ENCODE measurements at regions not wholly inside any gene's neighbourhood (a gene's known extent, or its start where the extent isn't known, plus 50 kb on each side); places are given as distances from the start of the nearest gene placed in this dataset.
A peak's percentile ranks its signal among the peaks of the same experiment; 100 is the strongest.

- H3K36me3 ChIP-seq (ENCODE audit: insufficient read depth, low read length) = no peaks in the 10 kb centered on the region
- H3K4me3 ChIP-seq (ENCODE audit: low read length) = no peak overlapping the region
- no peaks in the 10 kb centered on the region for H3K9me3 ChIP-seq (replicated peaks; ENCODE audit: low read length)
- no peaks in the 10 kb centered on the region for H3K4me1 ChIP-seq (ENCODE audit: control insufficient read depth, insufficient read depth, low read length)
- no peaks in the 10 kb centered on the region for H3K27me3 ChIP-seq (ENCODE audit: control insufficient read depth, insufficient read depth, low read length)
- H3K4me2 ChIP-seq (ENCODE audit: low read length) = no peak overlapping the region
- no peak overlapping the region for H3K9ac ChIP-seq (ENCODE audit: low read depth, low read length)
These were observed 661.7 kb upstream of the AUTS2 start for GRCh38 chr7:68936471-68937035.

- Histone ChIP-seq H3K36me3 (ENCODE audit: insufficient read depth, low read length) (no peaks in the 10 kb centered on the region), H3K9me3 (replicated peaks; ENCODE audit: low read length) (no peaks in the 10 kb centered on the region), H3K4me2 (ENCODE audit: low read length) (no peak overlapping the region), H3K9ac (ENCODE audit: low read depth, low read length) (no peak overlapping the region), H3K4me3 (ENCODE audit: low read length) (no peak overlapping the region), H3K27me3 (ENCODE audit: control insufficient read depth, insufficient read depth, low read length) (no peaks in the 10 kb centered on the region), H3K4me1 (ENCODE audit: control insufficient read depth, insufficient read depth, low read length) (no peaks in the 10 kb centered on the region)
These were observed 660.1 kb upstream of the AUTS2 start for GRCh38 chr7:68938151-68938550.

GRCh38 chr7:68943786-68944185 is 654.5 kb upstream of the AUTS2 start:
- Histone ChIP-seq H3K9me3 (replicated peaks; ENCODE audit: low read length) (no peaks in the 10 kb centered on the region), H3K4me3 (ENCODE audit: low read length) (no peak overlapping the region), H3K9ac (ENCODE audit: low read depth, low read length) (no peak overlapping the region), H3K4me1 (ENCODE audit: control insufficient read depth, insufficient read depth, low read length) (no peaks in the 10 kb centered on the region), H3K4me2 (ENCODE audit: low read length) (no peak overlapping the region), H3K36me3 (ENCODE audit: insufficient read depth, low read length) (no peaks in the 10 kb centered on the region), H3K27me3 (ENCODE audit: control insufficient read depth, insufficient read depth, low read length) (no peaks in the 10 kb centered on the region)

DNA sequence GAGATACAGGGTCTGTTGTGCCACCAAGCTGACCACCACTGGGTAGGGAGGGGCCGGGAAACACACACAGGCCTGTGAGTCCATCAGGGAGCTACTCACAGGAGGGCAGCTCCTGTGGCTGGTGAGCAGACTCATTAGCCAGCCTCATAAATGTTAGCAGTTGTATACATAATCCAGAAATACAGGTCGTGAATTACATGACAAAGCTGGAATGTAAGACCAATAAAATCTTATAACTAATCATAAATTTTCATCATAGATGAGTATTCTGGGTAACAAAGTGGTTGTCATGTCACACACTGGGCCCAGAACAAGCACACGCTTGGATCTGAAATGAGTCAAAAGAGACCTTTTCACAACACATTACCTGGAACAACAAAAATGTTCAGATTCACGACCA is 642.6 kb upstream of the AUTS2 start:
- no peaks in the 10 kb centered on the region for H3K36me3 ChIP-seq (ENCODE audit: insufficient read depth, low read length)
- no peak overlapping the region for H3K4me2 ChIP-seq (ENCODE audit: low read length)
- H3K9ac ChIP-seq (ENCODE audit: low read depth, low read length) = no peak overlapping the region
- no peaks in the 10 kb centered on the region for H3K4me1 ChIP-seq (ENCODE audit: control insufficient read depth, insufficient read depth, low read length)
- no peaks in the 10 kb centered on the region for H3K27me3 ChIP-seq (ENCODE audit: control insufficient read depth, insufficient read depth, low read length)
- H3K4me3 ChIP-seq (ENCODE audit: low read length) = no peak overlapping the region
- no peaks in the 10 kb centered on the region for H3K9me3 ChIP-seq (replicated peaks; ENCODE audit: low read length)

DNA sequence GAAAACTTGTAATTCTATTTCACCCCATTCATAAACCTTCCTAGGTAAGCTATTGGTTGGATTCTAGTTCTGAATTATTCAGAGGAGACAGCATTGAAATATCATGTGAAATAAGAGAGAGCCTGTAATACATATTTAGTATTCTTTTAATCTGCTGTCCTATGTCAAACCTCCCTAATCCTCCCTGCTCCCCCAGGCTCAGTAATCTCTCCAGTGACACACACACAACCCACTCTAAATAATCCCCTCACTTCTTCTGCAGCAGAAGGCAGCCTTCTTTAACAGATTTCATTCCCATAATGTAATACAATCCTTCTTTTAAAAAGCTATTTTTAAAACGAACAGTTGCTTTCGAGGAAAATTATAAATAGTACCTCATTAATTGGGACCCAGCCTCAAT is 639.7 kb upstream of the AUTS2 start:
- no peak overlapping the region for H3K4me3 ChIP-seq (ENCODE audit: low read length)
- no peaks in the 10 kb centered on the region for H3K4me1 ChIP-seq (ENCODE audit: control insufficient read depth, insufficient read depth, low read length)
- H3K4me2 ChIP-seq (ENCODE audit: low read length) = no peak overlapping the region
- no peak overlapping the region for H3K9ac ChIP-seq (ENCODE audit: low read depth, low read length)
- no peaks in the 10 kb centered on the region for H3K27me3 ChIP-seq (ENCODE audit: control insufficient read depth, insufficient read depth, low read length)
- no peaks in the 10 kb centered on the region for H3K9me3 ChIP-seq (replicated peaks; ENCODE audit: low read length)
- H3K36me3 ChIP-seq (ENCODE audit: insufficient read depth, low read length) = no peaks in the 10 kb centered on the region

GRCh38 chr7:68963552-68963951 is 634.7 kb upstream of the AUTS2 start:
- H3K27me3 ChIP-seq (ENCODE audit: control insufficient read depth, insufficient read depth, low read length) = no peaks in the 10 kb centered on the region
- H3K36me3 ChIP-seq (ENCODE audit: insufficient read depth, low read length) = no peaks in the 10 kb centered on the region
- H3K9ac ChIP-seq (ENCODE audit: low read depth, low read length) = no peak overlapping the region
- no peaks in the 10 kb centered on the region for H3K9me3 ChIP-seq (replicated peaks; ENCODE audit: low read length)
- H3K4me1 ChIP-seq (ENCODE audit: control insufficient read depth, insufficient read depth, low read length) = no peaks in the 10 kb centered on the region
- H3K4me3 ChIP-seq (ENCODE audit: low read length) = no peak overlapping the region
- peak overlapping the region; percentile 10 for H3K4me2 ChIP-seq (ENCODE audit: low read length)

DNA sequence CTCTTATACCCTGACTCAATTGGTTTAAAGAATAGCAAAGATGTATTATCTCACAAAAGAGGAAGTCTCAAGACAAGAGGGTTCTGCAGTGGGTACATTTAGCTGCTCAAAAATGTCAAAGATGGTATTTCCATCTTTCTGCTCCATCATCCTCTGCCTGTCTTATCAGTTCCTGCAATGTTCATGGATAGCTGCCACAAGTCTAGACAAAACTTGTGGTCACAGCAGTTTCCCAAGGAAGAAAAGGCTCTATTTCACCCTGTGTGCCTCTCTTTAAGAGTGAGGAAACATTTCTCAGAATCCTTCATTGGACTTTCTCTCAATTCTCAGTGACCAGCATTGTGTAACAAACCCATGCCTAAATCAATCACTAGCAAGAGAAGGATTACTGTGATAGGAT is 634.2 kb upstream of the AUTS2 start:
- H3K36me3 ChIP-seq (ENCODE audit: insufficient read depth, low read length) = no peaks in the 10 kb centered on the region
- H3K4me3 ChIP-seq (ENCODE audit: low read length) = no peak overlapping the region
- H3K4me1 ChIP-seq (ENCODE audit: control insufficient read depth, insufficient read depth, low read length) = no peaks in the 10 kb centered on the region
- no peak overlapping the region for H3K9ac ChIP-seq (ENCODE audit: low read depth, low read length)
- H3K4me2 ChIP-seq (ENCODE audit: low read length) = peak overlapping the region; percentile 10
- H3K27me3 ChIP-seq (ENCODE audit: control insufficient read depth, insufficient read depth, low read length) = no peaks in the 10 kb centered on the region
- H3K9me3 ChIP-seq (replicated peaks; ENCODE audit: low read length) = no peaks in the 10 kb centered on the region

DNA sequence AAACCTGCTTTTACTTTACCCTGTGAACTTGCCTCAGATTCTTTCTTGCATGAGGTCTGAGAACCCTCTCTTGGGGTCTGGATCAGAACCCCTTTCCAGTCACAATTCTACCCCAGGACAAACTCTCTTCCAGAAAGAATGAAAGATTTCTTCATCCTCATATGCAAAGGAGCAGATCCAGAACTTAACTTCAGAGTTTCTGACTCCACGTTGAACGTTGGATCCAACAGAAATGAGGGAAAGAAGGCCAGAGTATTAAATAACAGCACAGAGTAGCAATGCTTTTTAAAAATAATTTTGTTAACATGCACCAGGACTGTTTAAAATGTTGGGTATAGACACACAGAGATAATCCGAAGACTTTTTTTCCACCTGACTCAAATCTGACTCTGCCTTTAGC is 632.9 kb upstream of the AUTS2 start:
- Histone ChIP-seq H3K4me3 (ENCODE audit: low read length) (no peak overlapping the region), H3K36me3 (ENCODE audit: insufficient read depth, low read length) (no peaks in the 10 kb centered on the region), H3K4me1 (ENCODE audit: control insufficient read depth, insufficient read depth, low read length) (no peaks in the 10 kb centered on the region), H3K9me3 (replicated peaks; ENCODE audit: low read length) (no peaks in the 10 kb centered on the region), H3K27me3 (ENCODE audit: control insufficient read depth, insufficient read depth, low read length) (no peaks in the 10 kb centered on the region), H3K9ac (ENCODE audit: low read depth, low read length) (no peak overlapping the region), H3K4me2 (ENCODE audit: low read length) (no peak overlapping the region)

- no peaks in the 10 kb centered on the region for H3K36me3 ChIP-seq (ENCODE audit: insufficient read depth, low read length)
- no peak overlapping the region for H3K4me3 ChIP-seq (ENCODE audit: low read length)
- H3K9me3 ChIP-seq (replicated peaks; ENCODE audit: low read length) = no peaks in the 10 kb centered on the region
- no peaks in the 10 kb centered on the region for H3K27me3 ChIP-seq (ENCODE audit: control insufficient read depth, insufficient read depth, low read length)
- no peak overlapping the region for H3K9ac ChIP-seq (ENCODE audit: low read depth, low read length)
- no peak overlapping the region for H3K4me2 ChIP-seq (ENCODE audit: low read length)
- no peaks in the 10 kb centered on the region for H3K4me1 ChIP-seq (ENCODE audit: control insufficient read depth, insufficient read depth, low read length)
These were observed 630.7 kb upstream of the AUTS2 start for GRCh38 chr7:68967598-68967997.

DNA sequence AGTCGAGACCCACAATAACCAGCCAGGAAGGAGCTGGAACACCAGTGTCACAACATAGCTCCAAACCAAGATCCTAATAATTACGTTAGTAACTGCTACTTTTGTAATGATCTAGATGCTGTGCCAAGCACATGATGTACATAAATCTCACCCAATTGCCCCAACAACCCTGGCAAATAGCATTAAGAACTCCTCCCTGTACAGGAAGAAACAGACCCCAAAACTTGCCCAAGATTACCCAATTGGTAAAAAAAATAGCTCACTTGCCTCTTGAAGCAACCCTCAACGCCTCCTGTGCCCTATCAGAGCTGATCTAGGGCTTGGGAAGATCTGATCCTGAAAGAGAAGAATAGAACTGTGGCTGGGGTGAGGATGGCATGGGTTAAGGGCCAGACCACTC is 628.7 kb upstream of the AUTS2 start:
- Histone ChIP-seq H3K9me3 (replicated peaks; ENCODE audit: low read length) (no peaks in the 10 kb centered on the region), H3K4me1 (ENCODE audit: control insufficient read depth, insufficient read depth, low read length) (no peaks in the 10 kb centered on the region), H3K36me3 (ENCODE audit: insufficient read depth, low read length) (no peaks in the 10 kb centered on the region), H3K4me3 (ENCODE audit: low read length) (no peak overlapping the region), H3K9ac (ENCODE audit: low read depth, low read length) (no peak overlapping the region), H3K27me3 (ENCODE audit: control insufficient read depth, insufficient read depth, low read length) (no peaks in the 10 kb centered on the region), H3K4me2 (ENCODE audit: low read length) (no peak overlapping the region)

GRCh38 chr7:68971634-68972340 is 626.5 kb upstream of the AUTS2 start:
- no peaks in the 10 kb centered on the region for H3K27me3 ChIP-seq (ENCODE audit: control insufficient read depth, insufficient read depth, low read length)
- H3K4me2 ChIP-seq (ENCODE audit: low read length) = no peak overlapping the region
- H3K9ac ChIP-seq (ENCODE audit: low read depth, low read length) = no peak overlapping the region
- H3K36me3 ChIP-seq (ENCODE audit: insufficient read depth, low read length) = no peaks in the 10 kb centered on the region
- no peaks in the 10 kb centered on the region for H3K4me1 ChIP-seq (ENCODE audit: control insufficient read depth, insufficient read depth, low read length)
- H3K9me3 ChIP-seq (replicated peaks; ENCODE audit: low read length) = no peaks in the 10 kb centered on the region
- no peak overlapping the region for H3K4me3 ChIP-seq (ENCODE audit: low read length)

DNA sequence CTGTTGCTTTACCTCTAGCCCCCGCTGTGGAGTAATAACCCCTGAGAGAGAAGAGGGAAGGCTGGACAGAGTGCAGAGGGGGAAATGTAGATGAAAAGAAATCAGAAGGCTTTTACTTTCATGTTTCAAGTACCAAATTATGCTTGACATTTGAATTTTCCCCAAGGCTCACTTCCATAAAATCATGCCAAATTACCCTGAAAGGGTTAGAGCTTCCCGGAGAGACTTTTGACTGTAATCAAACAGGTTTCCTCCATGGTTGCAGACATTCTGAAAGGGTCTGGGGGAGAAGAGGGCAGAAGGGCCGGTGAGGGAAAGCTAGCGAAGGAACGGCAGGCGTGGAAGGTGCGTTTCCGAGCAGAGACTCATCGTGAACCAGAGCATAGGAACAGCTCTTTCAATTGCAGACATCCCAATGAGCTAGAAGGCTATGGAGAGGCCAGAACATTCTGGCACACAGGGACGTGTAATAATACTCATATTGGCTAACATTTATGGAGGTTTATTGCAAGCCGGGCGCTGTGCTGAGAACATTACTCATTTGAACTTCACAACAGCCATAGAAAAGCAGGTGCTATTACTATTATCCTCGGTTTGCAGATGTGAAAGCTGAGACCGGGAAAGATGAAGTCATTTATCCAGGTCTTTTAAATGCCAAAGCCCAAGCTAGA is 620.8 kb upstream of the AUTS2 start:
- Histone ChIP-seq H3K9me3 (replicated peaks; ENCODE audit: low read length) (no peaks in the 10 kb centered on the region), H3K9ac (ENCODE audit: low read depth, low read length) (no peak overlapping the region), H3K4me2 (ENCODE audit: low read length) (peak overlapping the region; percentile 29), H3K27me3 (ENCODE audit: control insufficient read depth, insufficient read depth, low read length) (no peaks in the 10 kb centered on the region), H3K36me3 (ENCODE audit: insufficient read depth, low read length) (no peaks in the 10 kb centered on the region), H3K4me3 (ENCODE audit: low read length) (no peak overlapping the region), H3K4me1 (ENCODE audit: control insufficient read depth, insufficient read depth, low read length) (peaks cover 15% of the 10 kb centered on the region)

Measured in skeletal muscle satellite cell (primary cell).